Glutamatergic neuron (in vitro differentiated cells): ENCODE measurements at regions not wholly inside any gene's neighbourhood (a gene's known extent, or its start where the extent isn't known, plus 50 kb on each side); places are given as distances from the start of the nearest gene placed in this dataset.

ENCODE experiments used
- DNase-seq: peaks from one replicate; pipeline ENCODE4 v3.0.0; 2022
- H3K27ac Mint-ChIP-seq: one replicate; pipeline ENCODE4 v1.8.0; 2020; ENCODE audit warnings: mild to moderate bottlenecking, mixed read lengths, inconsistent platforms; ENCODE audit not compliant: unreplicated experiment
- H3K27me3 Mint-ChIP-seq: one replicate; pipeline ENCODE4 v1.8.0; 2020; ENCODE audit warnings: mild to moderate bottlenecking, moderate library complexity, mixed read lengths, inconsistent platforms; ENCODE audit not compliant: unreplicated experiment
- H3K36me3 Mint-ChIP-seq: one replicate; pipeline ENCODE4 v1.8.0; 2020; ENCODE audit warnings: mild to moderate bottlenecking, mixed read lengths, inconsistent platforms; ENCODE audit not compliant: unreplicated experiment
- H3K4me1 Mint-ChIP-seq: one replicate; pipeline ENCODE4 v1.8.0; 2020; ENCODE audit warnings: mild to moderate bottlenecking, low read depth, mixed read lengths, inconsistent platforms; ENCODE audit not compliant: unreplicated experiment
- H3K4me3 Mint-ChIP-seq: one replicate; pipeline ENCODE4 v1.8.0; 2020; ENCODE audit warnings: mild to moderate bottlenecking, mixed read lengths, inconsistent platforms; ENCODE audit not compliant: unreplicated experiment
- H3K9me3 Mint-ChIP-seq: one replicate; pipeline ENCODE4 v1.8.0; 2020; ENCODE audit warnings: mild to moderate bottlenecking, moderate library complexity, mixed read lengths, inconsistent platforms; ENCODE audit not compliant: unreplicated experiment
- TF ChIP-seq, protein P1 (sequence below): fragments of 200-600 bp; sonication (generic); IDR thresholded peaks from one replicate; pipeline ENCODE4 v1.5.0; 2021; ENCODE audit not compliant: partially characterized antibody, unreplicated experiment

DNA sequence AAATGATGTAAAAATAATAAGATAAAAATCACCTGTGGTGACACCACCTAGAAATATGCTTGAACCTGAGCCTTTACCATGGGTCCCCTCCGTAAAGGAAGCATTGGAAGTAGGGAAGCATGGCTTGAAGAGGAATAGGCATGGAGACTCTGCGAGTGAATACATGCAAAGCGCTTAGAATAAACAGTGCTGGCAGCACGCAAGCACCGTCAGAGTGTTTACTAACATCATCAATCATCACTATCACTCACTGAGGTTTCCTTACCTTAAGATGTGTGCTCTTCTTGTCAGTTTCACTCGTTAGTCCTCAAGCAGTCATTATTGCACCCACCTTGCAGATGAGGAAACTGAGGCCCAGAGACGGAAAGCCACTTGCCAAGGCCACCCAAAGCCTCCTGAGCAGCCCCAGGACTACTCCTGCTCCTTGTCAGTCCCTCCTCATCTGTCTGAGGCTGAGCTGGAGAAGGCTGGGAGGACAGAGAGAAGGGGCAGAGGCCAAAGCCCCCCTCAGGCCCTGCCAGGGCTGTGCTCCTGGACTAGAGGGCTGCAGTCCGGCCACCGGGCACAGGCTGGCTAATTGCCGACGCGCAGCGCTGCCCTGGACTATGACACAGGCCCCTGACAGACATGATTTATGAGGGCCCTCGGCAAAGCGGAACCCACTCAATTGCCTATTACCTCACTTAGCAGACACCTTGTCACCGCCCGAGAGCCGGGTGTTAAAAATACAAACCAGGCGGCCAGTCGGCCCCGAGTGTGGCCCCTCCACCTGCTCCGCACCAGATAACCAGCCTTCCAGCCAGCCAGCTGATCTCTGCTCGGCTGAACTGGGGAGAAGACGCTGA is 168.9 kb downstream of the MN1 start:
- peaks cover 12% of the 10 kb centered on the region for H3K9me3 Mint-ChIP-seq
- H3K27ac Mint-ChIP-seq, result no peak overlapping the region
- H3K27me3 Mint-ChIP-seq, result peaks cover 14% of the 10 kb centered on the region
- TF ChIP-seq, protein P1, sequence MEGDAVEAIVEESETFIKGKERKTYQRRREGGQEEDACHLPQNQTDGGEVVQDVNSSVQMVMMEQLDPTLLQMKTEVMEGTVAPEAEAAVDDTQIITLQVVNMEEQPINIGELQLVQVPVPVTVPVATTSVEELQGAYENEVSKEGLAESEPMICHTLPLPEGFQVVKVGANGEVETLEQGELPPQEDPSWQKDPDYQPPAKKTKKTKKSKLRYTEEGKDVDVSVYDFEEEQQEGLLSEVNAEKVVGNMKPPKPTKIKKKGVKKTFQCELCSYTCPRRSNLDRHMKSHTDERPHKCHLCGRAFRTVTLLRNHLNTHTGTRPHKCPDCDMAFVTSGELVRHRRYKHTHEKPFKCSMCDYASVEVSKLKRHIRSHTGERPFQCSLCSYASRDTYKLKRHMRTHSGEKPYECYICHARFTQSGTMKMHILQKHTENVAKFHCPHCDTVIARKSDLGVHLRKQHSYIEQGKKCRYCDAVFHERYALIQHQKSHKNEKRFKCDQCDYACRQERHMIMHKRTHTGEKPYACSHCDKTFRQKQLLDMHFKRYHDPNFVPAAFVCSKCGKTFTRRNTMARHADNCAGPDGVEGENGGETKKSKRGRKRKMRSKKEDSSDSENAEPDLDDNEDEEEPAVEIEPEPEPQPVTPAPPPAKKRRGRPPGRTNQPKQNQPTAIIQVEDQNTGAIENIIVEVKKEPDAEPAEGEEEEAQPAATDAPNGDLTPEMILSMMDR, result no peak
- no peak overlapping the region for H3K4me3 Mint-ChIP-seq
- H3K36me3 Mint-ChIP-seq, result peaks cover 4% of the 10 kb centered on the region
- peaks cover 7% of the 10 kb centered on the region for H3K4me1 Mint-ChIP-seq
- no peak for DNase-seq

DNA sequence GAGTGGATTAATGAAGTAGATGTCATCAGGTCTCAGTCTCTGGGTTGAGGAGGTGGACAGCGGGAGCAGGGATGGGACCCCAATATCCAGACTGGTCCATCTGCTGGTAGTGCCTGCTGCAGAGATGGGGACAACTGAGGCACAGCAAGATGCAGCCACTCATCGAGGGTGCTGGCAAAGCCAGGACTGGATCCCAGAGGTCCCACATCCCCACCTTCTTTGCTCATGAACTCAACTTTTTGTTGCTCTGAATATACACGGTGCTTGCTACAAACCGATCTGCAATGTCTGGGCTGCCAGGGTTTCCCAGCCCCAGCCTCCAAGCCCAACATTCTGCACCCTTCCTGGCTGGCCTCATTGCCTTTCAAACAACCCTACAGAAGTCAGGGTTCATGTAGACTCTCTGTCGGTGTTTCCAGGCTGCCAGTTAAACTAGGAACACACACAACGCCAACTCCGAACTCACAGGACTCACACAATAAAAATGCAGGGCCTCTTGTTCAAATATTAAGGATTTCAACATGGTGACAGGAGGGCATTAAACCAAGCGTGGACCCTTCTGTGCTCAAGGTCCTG is 168.2 kb downstream of the MN1 start:
- Mint-ChIP-seq H3K4me1 (peaks cover 7% of the 10 kb centered on the region), H3K27me3 (peaks cover 14% of the 10 kb centered on the region), H3K36me3 (peaks cover 4% of the 10 kb centered on the region), H3K9me3 (peaks cover 10% of the 10 kb centered on the region), H3K4me3 (no peak overlapping the region), H3K27ac (no peak overlapping the region)
- TF ChIP-seq, protein P1, result no peak
- no peak for DNase-seq

DNA sequence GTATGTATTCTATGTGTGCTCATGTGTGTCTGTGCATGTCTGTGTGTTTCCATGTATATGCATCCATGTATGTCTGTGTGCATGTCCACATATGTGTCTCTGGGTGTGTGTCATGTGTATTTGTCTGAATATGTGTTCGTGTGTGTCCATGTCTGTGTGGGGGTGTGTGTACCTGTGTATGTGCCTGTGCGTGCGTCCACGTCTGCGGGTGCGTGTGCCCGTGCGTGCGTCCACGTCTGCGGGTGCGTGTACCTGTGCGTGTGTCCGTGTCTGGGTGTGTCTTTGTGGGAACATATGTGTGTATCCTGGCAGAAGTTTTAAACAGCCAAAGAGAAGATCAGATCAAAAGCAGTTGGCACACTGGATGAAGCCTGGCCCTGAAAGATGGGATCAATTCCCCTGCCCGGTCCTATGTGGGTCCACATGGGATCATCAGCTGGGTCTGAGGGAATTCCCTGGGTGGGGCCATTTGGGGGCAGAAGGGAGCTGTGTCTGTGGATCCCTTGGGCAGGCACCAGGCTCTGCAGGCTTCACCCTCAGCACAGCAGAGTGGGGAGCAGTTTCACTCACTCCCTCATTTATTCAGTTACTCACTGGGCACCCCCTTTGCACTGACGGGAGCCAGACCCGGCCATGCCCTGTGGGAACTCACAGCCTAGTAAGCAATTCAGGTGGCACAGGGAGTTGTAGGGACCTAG is 167.4 kb downstream of the MN1 start:
- H3K27me3 Mint-ChIP-seq, result peaks cover 14% of the 10 kb centered on the region
- H3K4me3 Mint-ChIP-seq, result no peak overlapping the region
- H3K4me1 Mint-ChIP-seq, result peaks cover 7% of the 10 kb centered on the region
- no peak for DNase-seq
- H3K36me3 Mint-ChIP-seq, result peaks cover under 1% of the 10 kb centered on the region
- peaks cover 8% of the 10 kb centered on the region for H3K9me3 Mint-ChIP-seq
- TF ChIP-seq, protein P1, result no peak
- no peak overlapping the region for H3K27ac Mint-ChIP-seq

DNA sequence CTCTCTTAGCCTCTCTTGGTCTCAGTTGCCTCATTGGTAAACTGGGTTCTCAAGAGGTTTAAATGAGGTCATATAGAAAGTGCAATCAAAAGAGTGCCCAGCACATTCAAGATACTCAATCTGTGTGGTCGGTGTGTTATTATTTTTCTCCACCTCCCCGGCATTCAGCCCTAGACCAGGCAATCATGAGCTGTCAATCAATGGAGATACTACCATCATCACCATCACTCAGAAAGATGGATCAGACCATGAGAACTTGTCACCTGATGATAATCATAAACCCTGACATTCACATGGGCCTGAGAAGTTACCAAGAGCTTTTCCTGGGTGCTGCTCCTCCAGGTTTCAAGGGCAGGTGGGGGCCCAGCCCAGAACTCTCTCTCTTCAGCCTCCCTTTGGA is 166.1 kb downstream of the MN1 start:
- Mint-ChIP-seq H3K4me3 (no peak overlapping the region), H3K9me3 (peaks cover 6% of the 10 kb centered on the region), H3K36me3 (no peaks in the 10 kb centered on the region), H3K27me3 (peaks cover 14% of the 10 kb centered on the region), H3K27ac (no peak overlapping the region), H3K4me1 (peaks cover 7% of the 10 kb centered on the region)
- TF ChIP-seq, protein P1, result no peak
- no peak for DNase-seq
